GM12878 (cell line): ENCODE measurements at regions not wholly inside any gene's neighbourhood (a gene's known extent, or its start where the extent isn't known, plus 50 kb on each side); places are given as distances from the start of the nearest gene placed in this dataset.
A peak's percentile ranks its signal among the peaks of the same experiment; 100 is the strongest.

Experiments used
- BHLHE40 ChIP-seq, 2 experiments: fragments of 450-650 bp in 1 of 2; IDR thresholded peaks; 2 replicates each; pipeline ENCODE4 v1.6.1; 2011 to 2017; ENCODE audit warnings: low read depth in 2 of 2, borderline replicate concordance in 1 of 2, improper control_type of control experiment in 1 of 2, low read length in 1 of 2, mild to moderate bottlenecking in 1 of 2
- ELK1 ChIP-seq: IDR thresholded peaks from 2 replicates; pipeline ENCODE4 v1.6.1; 2012; ENCODE audit warnings: low read depth, low read length, improper control_type of control experiment
- EP300 ChIP-seq, 2 experiments: fragments of 150-350 bp in 1 of 2; IDR thresholded peaks; 2 replicates each; pipeline ENCODE4 v1.6.1; 2011 to 2012; ENCODE audit warnings: low read depth in 2 of 2, low read length in 2 of 2, borderline replicate concordance in 1 of 2, improper control_type of control experiment in 1 of 2, inconsistent platforms in 1 of 2; ENCODE audit not compliant: control insufficient read depth in 1 of 2
- EZH2 ChIP-seq: IDR thresholded peaks from 2 replicates; pipeline ENCODE4 v1.6.1; 2012; ENCODE audit warnings: low read depth, mild to moderate bottlenecking, control low read depth, inconsistent platforms, low read length, borderline replicate concordance; ENCODE audit not compliant: control insufficient read depth
- FOXM1 ChIP-seq: IDR thresholded peaks from 2 replicates; pipeline ENCODE4 v1.6.1; 2012; ENCODE audit warnings: low read depth, mild to moderate bottlenecking, inconsistent platforms, low read length, moderate library complexity
- GABPA ChIP-seq: IDR thresholded peaks from 2 replicates; pipeline ENCODE4 v1.6.1; 2014; ENCODE audit warnings: antibody characterized with exemption, low read depth, mild to moderate bottlenecking, inconsistent platforms
- HCFC1 ChIP-seq: fragments of 150-350 bp; IDR thresholded peaks from 2 replicates; pipeline ENCODE4 v1.6.1; 2014; ENCODE audit warnings: low read length
- IKZF1 ChIP-seq: fragments of 450-650 bp; conservative IDR thresholded peaks from 2 replicates; pipeline ENCODE4 v1.6.1; 2017; ENCODE audit warnings: antibody characterized with exemption, mild to moderate bottlenecking
- IKZF2 ChIP-seq, 2 experiments: fragments of 450-650 bp; IDR thresholded peaks; 2 replicates each; pipeline ENCODE4 v1.6.1; 2017; ENCODE audit warnings: mild to moderate bottlenecking in 2 of 2, moderate library complexity in 2 of 2
- IRF4 ChIP-seq: IDR thresholded peaks from 2 replicates; pipeline ENCODE4 v1.6.1; 2011; ENCODE audit warnings: low read depth, low read length
- JUNB ChIP-seq: IDR thresholded peaks from 2 replicates; pipeline ENCODE4 v1.6.1; 2016; ENCODE audit warnings: antibody characterized with exemption, mild to moderate bottlenecking
- MEF2B ChIP-seq: fragments of 450-650 bp; IDR thresholded peaks from 2 replicates; pipeline ENCODE4 v1.6.1; 2018; ENCODE audit warnings: mild to moderate bottlenecking, moderate library complexity; ENCODE audit not compliant: partially characterized antibody, poor library complexity, severe bottlenecking
- MTA3 ChIP-seq: IDR thresholded peaks from 2 replicates; pipeline ENCODE4 v1.6.1; 2012; ENCODE audit warnings: low read length, inconsistent platforms, borderline replicate concordance
- SMAD5 ChIP-seq: IDR thresholded peaks from 2 replicates; pipeline ENCODE4 v1.6.1; 2016; ENCODE audit warnings: antibody characterized with exemption, low read depth
- USF1 ChIP-seq: IDR thresholded peaks from 2 replicates; pipeline ENCODE4 v1.6.1; 2011; ENCODE audit warnings: borderline replicate concordance, low read depth, mild to moderate bottlenecking, moderate library complexity, mixed read lengths, low read length; ENCODE audit not compliant: insufficient read depth; ENCODE audit errors: extremely low read length
- USF2 ChIP-seq: IDR thresholded peaks from 2 replicates; pipeline ENCODE4 v1.6.1; 2011; ENCODE audit warnings: low read depth, low read length, improper control_type of control experiment, borderline replicate concordance
- YBX1 ChIP-seq: fragments of 450-650 bp; IDR thresholded peaks from 2 replicates; pipeline ENCODE4 v1.6.1; 2016; ENCODE audit warnings: antibody characterized with exemption
- ZBTB33 ChIP-seq: fragments of 450-650 bp; IDR thresholded peaks from 2 replicates; pipeline ENCODE4 v1.6.1; 2017; ENCODE audit warnings: mild to moderate bottlenecking
- ZBTB4 ChIP-seq: fragments of 450-650 bp; formaldehyde crosslinking; IDR thresholded peaks from 2 replicates; pipeline ENCODE4 v1.4.0; 2022; ENCODE audit warnings: mild to moderate bottlenecking, moderate library complexity
- ZZZ3 ChIP-seq: IDR thresholded peaks from 2 replicates; pipeline ENCODE4 v1.6.1; 2011; ENCODE audit warnings: low read depth; ENCODE audit not compliant: control insufficient read depth, insufficient read length
- TF ChIP-seq, protein P1 (sequence below): IDR thresholded peaks from 2 replicates; pipeline ENCODE4 v1.6.1; 2011; ENCODE audit warnings: low read depth, mild to moderate bottlenecking, low read length, moderate library complexity, borderline replicate concordance; ENCODE audit errors: extremely low read depth

GRCh38 chr5:68641211-68641610, 425.7 kb downstream of the PIK3R1 start (continued):
- no peak for TF ChIP-seq IKZF1
- TF ChIP-seq HCFC1: no peak
- peak; percentile 93 for TF ChIP-seq JUNB
- TF ChIP-seq ELK1: no peak
- TF ChIP-seq MEF2B: peak; percentile 83
- no peak for TF ChIP-seq EZH2
- TF ChIP-seq GABPA: peak; percentile 38; the same call in 1 of the 2 replicates
- TF ChIP-seq IKZF2 (IDR thresholded peaks at IDR 0.05): peak; percentile 16 to 28; a peak in 2 of 4 replicates
- no peak for TF ChIP-seq ZZZ3
- TF ChIP-seq ZBTB33: no peak
- TF ChIP-seq IRF4: no peak; the same call in 1 of the 2 replicates
- TF ChIP-seq EP300 (IDR thresholded peaks at IDR 0.05; ENCODE audit: borderline replicate concordance in 1 of 2, control insufficient read depth in 1 of 2, low read depth in 2 of 2, low read length in 2 of 2): peak in 1 of 2 experiments; percentile 69; a peak in 2 of 4 replicates
- TF ChIP-seq YBX1: no peak
- TF ChIP-seq, protein P1, sequence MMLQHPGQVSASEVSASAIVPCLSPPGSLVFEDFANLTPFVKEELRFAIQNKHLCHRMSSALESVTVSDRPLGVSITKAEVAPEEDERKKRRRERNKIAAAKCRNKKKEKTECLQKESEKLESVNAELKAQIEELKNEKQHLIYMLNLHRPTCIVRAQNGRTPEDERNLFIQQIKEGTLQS: no peak
- peak; percentile 95; the same call in 1 of the 2 replicates for TF ChIP-seq FOXM1
- no peak for TF ChIP-seq SMAD5
- TF ChIP-seq USF2: no peak
- no peak for TF ChIP-seq USF1
- TF ChIP-seq ZBTB4 (CRISPR knock-in tag): no peak
- 0 out of 2 replicates have a peak, but pooled peaks have one; percentile 56 for TF ChIP-seq MTA3
- peak in 1 of 2 experiments; percentile 10; a peak in 1 of 4 replicates for TF ChIP-seq BHLHE40 (IDR thresholded peaks at IDR 0.05; ENCODE audit: borderline replicate concordance in 1 of 2, low read depth in 2 of 2, low read length in 1 of 2)
